CD14-positive monocyte (primary cell): ENCODE measurements at regions not wholly inside any gene's neighbourhood (a gene's known extent, or its start where the extent isn't known, plus 50 kb on each side); places are given as distances from the start of the nearest gene placed in this dataset.
"Not testable (repeated sequence)": the region's sequence is repeated elsewhere in the genome, so short reads cannot be mapped to it uniquely, and the experiment has no call there.

Experiments
- DNase-seq, 3 donors: peaks; one replicate each; pipeline ENCODE4 v3.0.0-alpha.2; 2011 to 2022
- H2AFZ ChIP-seq: 2 replicates; pipeline ENCODE4 v1.6.0; 2012; ENCODE audit warnings: mild to moderate bottlenecking, low read depth, low read length, inconsistent platforms; ENCODE audit not compliant: insufficient read depth, poor library complexity, severe bottlenecking
- H3K27ac ChIP-seq, 2 donors: 1 replicate in 1 of 2; 2 replicates in 1 of 2; pipeline ENCODE4 v1.5.1; 2012 to 2013; ENCODE audit warnings: low read length in 2 of 2, control low read depth in 1 of 2, inconsistent platforms in 1 of 2, low read depth in 1 of 2, mild to moderate bottlenecking in 1 of 2
- H3K27me3 ChIP-seq, 2 donors: one replicate each; pipeline versions ENCODE4 v1.6.0 to v1.6.1; 2011 to 2013; ENCODE audit warnings: low read length in 2 of 2; ENCODE audit not compliant: control insufficient read depth in 2 of 2, insufficient read depth in 2 of 2
- H3K36me3 ChIP-seq, 2 donors: replicated peaks in 1 of 2; 1 replicate in 1 of 2; 2 replicates in 1 of 2; pipeline versions ENCODE4 v1.5.1 to v1.6.1; 2012 to 2013; ENCODE audit warnings: low read length in 2 of 2, control low read depth in 1 of 2, inconsistent platforms in 1 of 2, mild to moderate bottlenecking in 1 of 2; ENCODE audit not compliant: insufficient read depth in 2 of 2, control insufficient read depth in 1 of 2
- H3K4me1 ChIP-seq, 2 donors: 1 replicate in 1 of 2; 2 replicates in 1 of 2; pipeline versions ENCODE4 v1.5.1 to v1.6.1; 2012 to 2013; ENCODE audit warnings: low read length in 2 of 2, control low read depth in 1 of 2, inconsistent platforms in 1 of 2, mild to moderate bottlenecking in 1 of 2, moderate library complexity in 1 of 2; ENCODE audit not compliant: insufficient read depth in 2 of 2, control insufficient read depth in 1 of 2
- H3K4me2 ChIP-seq: replicated peaks from 2 replicates; pipeline ENCODE3; 2012; ENCODE audit warnings: low read length, moderate library complexity, mild to moderate bottlenecking; ENCODE audit not compliant: poor library complexity, severe bottlenecking; ENCODE audit errors: extremely low read depth
- H3K4me3 ChIP-seq, 3 experiments: fragments of 200-600 bp in 1 of 3; sonication (generic) in 1 of 3; replicated peaks in 1 of 3; 1 replicate in 2 of 3; 2 replicates in 1 of 3; pipeline ENCODE4 v1.5.1; 2011 to 2013; ENCODE audit warnings: low read length in 3 of 3, mild to moderate bottlenecking in 3 of 3, control low read depth in 2 of 3, low read depth in 2 of 3, inconsistent platforms in 1 of 3, moderate library complexity in 1 of 3
- H3K79me2 ChIP-seq: 2 replicates; pipeline ENCODE4 v1.6.0; 2012; ENCODE audit warnings: mild to moderate bottlenecking, control low read depth, inconsistent platforms, low read length, moderate library complexity; ENCODE audit not compliant: insufficient read depth
- H3K9ac ChIP-seq: 2 replicates; pipeline ENCODE4 v1.6.0; 2017; ENCODE audit warnings: low read length, mild to moderate bottlenecking; ENCODE audit not compliant: insufficient read depth, poor library complexity, severe bottlenecking
- H3K9me3 ChIP-seq, 2 donors: replicated peaks in 1 of 2; 1 replicate in 1 of 2; 2 replicates in 1 of 2; pipeline versions ENCODE4 v1.5.1 to v1.6.1; 2012 to 2013; ENCODE audit warnings: low read length in 2 of 2, control low read depth in 1 of 2; ENCODE audit not compliant: control insufficient read depth in 1 of 2, insufficient read depth in 1 of 2
- H4K20me1 ChIP-seq: 2 replicates; pipeline ENCODE4 v1.6.0; 2012; ENCODE audit warnings: mild to moderate bottlenecking, low read length, control low read depth, moderate library complexity; ENCODE audit not compliant: insufficient read depth
- H3K27ac Mint-ChIP-seq, 7 donors: one replicate each; pipeline ENCODE4 v1.8.0; 2020; ENCODE audit warnings: mild to moderate bottlenecking in 7 of 7, mixed read lengths in 7 of 7, moderate library complexity in 6 of 7, inconsistent platforms in 2 of 7
- H3K27me3 Mint-ChIP-seq, 3 donors: one replicate each; pipeline ENCODE4 v1.8.0; 2021 to 2022; ENCODE audit warnings: low read depth in 3 of 3, mild to moderate bottlenecking in 3 of 3, mixed read lengths in 3 of 3, moderate library complexity in 3 of 3, inconsistent platforms in 1 of 3
- H3K36me3 Mint-ChIP-seq, 2 donors: one replicate each; pipeline ENCODE4 v1.8.0; 2020; ENCODE audit warnings: mixed read lengths in 2 of 2, inconsistent platforms in 1 of 2, mild to moderate bottlenecking in 1 of 2
- H3K4me1 Mint-ChIP-seq: one replicate; pipeline ENCODE4 v1.8.0; 2020; ENCODE audit warnings: mild to moderate bottlenecking, mixed read lengths
- H3K4me3 Mint-ChIP-seq, 2 donors: one replicate each; pipeline ENCODE4 v1.8.0; 2020; ENCODE audit warnings: mild to moderate bottlenecking in 2 of 2, mixed read lengths in 2 of 2, moderate library complexity in 1 of 2
- H3K9me3 Mint-ChIP-seq, 7 donors: one replicate each; pipeline ENCODE4 v1.8.0; 2020 to 2022; ENCODE audit warnings: mixed read lengths in 7 of 7, mild to moderate bottlenecking in 6 of 7, moderate library complexity in 6 of 7, inconsistent platforms in 2 of 7
- WGBS: methylation state at CpG from one replicate; pipeline ENCODE4 v1.1.5; 2013; ENCODE audit warnings: missing lambda C conversion rate; ENCODE audit not compliant: insufficient coverage; 5-methylcytosine and 5-hydroxymethylcytosine counted together
- intact Hi-C, 2 donors: fragments of 100-400 bp; cut with micrococcal nuclease; formaldehyde crosslinking; loops; one replicate each; pipeline versions ENCODE4 v1.15.0 to v1.15.1; 2023
- TF ChIP-seq, protein P1 (sequence below): fragments of 200-600 bp; IDR thresholded peaks from one replicate; pipeline ENCODE4 v1.8.0; 2022; ENCODE audit warnings: antibody characterized with exemption, mild to moderate bottlenecking

DNA sequence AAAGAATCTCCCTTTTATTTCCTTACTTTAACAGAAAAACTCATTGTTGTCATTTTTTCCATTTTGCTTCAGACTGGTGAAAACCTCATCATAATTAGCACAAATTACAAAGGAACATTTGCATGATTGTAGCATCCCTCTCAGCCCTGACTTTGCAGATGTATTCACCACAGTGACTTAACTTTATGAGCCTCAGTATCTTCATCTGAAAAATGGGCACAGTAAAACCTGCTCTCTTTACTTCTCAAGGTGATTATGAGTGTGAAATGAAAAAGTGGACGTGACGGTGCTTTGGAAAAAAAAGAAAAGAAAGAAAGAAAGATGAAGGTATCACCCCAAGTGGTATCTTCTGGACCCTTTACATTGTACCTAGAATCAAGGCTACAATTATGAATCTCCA, 193.4 kb upstream of the TOX3 start:
- intact Hi-C loops, result no loop called here
- Histone ChIP-seq H3K27me3 (no peaks in the 10 kb centered on the region), H3K9me3 (peaks cover 0 to 2% of the 10 kb centered on the region in 2 donors), H2AFZ (no peak overlapping the region), H3K9ac (no peak overlapping the region), H3K4me3 (no peak overlapping the region), H3K4me2 (no peak overlapping the region), H3K79me2 (no peaks in the 10 kb centered on the region), H3K36me3 (no peaks in the 10 kb centered on the region), H3K4me1 (peaks cover 0 to 10% of the 10 kb centered on the region in 2 donors), H3K27ac (no peak overlapping the region), H4K20me1 (no peaks in the 10 kb centered on the region)
- no peaks in the 10 kb centered on the region for H3K36me3 Mint-ChIP-seq
- H3K27me3 Mint-ChIP-seq, result peaks cover 1 to 4% (median 3%) of the 10 kb centered on the region in 3 donors
- no CpG with 5 or more reads among the region's 2 CpGs for WGBS
- no peak for DNase-seq
- H3K9me3 Mint-ChIP-seq, result peaks cover 2 to 7% (median 4%) of the 10 kb centered on the region in 7 donors
- peaks cover 2% of the 10 kb centered on the region for H3K4me1 Mint-ChIP-seq
- no peak overlapping the region for H3K4me3 Mint-ChIP-seq
- no peak overlapping the region for H3K27ac Mint-ChIP-seq
- TF ChIP-seq, protein P1, sequence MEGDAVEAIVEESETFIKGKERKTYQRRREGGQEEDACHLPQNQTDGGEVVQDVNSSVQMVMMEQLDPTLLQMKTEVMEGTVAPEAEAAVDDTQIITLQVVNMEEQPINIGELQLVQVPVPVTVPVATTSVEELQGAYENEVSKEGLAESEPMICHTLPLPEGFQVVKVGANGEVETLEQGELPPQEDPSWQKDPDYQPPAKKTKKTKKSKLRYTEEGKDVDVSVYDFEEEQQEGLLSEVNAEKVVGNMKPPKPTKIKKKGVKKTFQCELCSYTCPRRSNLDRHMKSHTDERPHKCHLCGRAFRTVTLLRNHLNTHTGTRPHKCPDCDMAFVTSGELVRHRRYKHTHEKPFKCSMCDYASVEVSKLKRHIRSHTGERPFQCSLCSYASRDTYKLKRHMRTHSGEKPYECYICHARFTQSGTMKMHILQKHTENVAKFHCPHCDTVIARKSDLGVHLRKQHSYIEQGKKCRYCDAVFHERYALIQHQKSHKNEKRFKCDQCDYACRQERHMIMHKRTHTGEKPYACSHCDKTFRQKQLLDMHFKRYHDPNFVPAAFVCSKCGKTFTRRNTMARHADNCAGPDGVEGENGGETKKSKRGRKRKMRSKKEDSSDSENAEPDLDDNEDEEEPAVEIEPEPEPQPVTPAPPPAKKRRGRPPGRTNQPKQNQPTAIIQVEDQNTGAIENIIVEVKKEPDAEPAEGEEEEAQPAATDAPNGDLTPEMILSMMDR, result no peak

GRCh38 chr16:52738992-52739391, 192.0 kb upstream of the TOX3 start:
- H2AFZ ChIP-seq, H3K27ac Mint-ChIP-seq, H3K9me3 Mint-ChIP-seq, H3K36me3 ChIP-seq, H4K20me1 ChIP-seq, H3K36me3 Mint-ChIP-seq, H3K9ac ChIP-seq, H3K9me3 ChIP-seq, H3K4me2 ChIP-seq, H3K79me2 ChIP-seq, H3K4me1 Mint-ChIP-seq, H3K27ac ChIP-seq, H3K27me3 ChIP-seq, intact Hi-C loops, H3K4me3 ChIP-seq, DNase-seq, H3K4me3 Mint-ChIP-seq, H3K27me3 Mint-ChIP-seq: not testable (repeated sequence)
- 80% methylated on average over 1 of the region's 2 CpGs for WGBS
- H3K4me1 ChIP-seq, result peaks cover 0 to 10% of the 10 kb centered on the region in 2 donors
